ENCODE measurements at regions not wholly inside any gene's neighbourhood (a gene's known extent, or its start where the extent isn't known, plus 50 kb on each side); places are given as distances from the start of the nearest gene placed in this dataset.

- Histone ChIP-seq H3K36me3 (ENCODE audit: control insufficient read depth in 2 of 3, insufficient read depth in 3 of 3, low read length in 3 of 3) (no peaks in the 10 kb centered on the region), H3K9ac (ENCODE audit: low read length in 3 of 3) (no peak overlapping the region), H3K27ac (ENCODE audit: low read depth in 2 of 2, low read length in 2 of 2) (no peak overlapping the region), H3K4me3 (ENCODE audit: low read length in 3 of 3) (no peak overlapping the region), H3K9me3 (ENCODE audit: control insufficient read depth in 2 of 3, insufficient read depth in 1 of 3, low read length in 3 of 3) (no peaks in the 10 kb centered on the region), H3K4me1 (ENCODE audit: control insufficient read depth in 2 of 3, insufficient read depth in 2 of 3, low read depth in 1 of 3, low read length in 3 of 3) (no peaks in the 10 kb centered on the region), H3K27me3 (ENCODE audit: control insufficient read depth, insufficient read depth, low read length) (no peaks in the 10 kb centered on the region)
- TF ChIP-seq CTCF (IDR thresholded peaks at IDR 0.05; ENCODE audit: borderline replicate concordance, extremely low read depth, insufficient read depth) = no peak
- DNase-seq = peak in 2 of 5 donors; percentile 33 to 43
- FAIRE-seq = no peak
- intact Hi-C loops (cut with DNase I) = no loop called here
Observed at GRCh38 chr10:107806026-107806425, 641.5 kb upstream of the SORCS1 start.

GRCh38 chr10:107803546-107803945 lies 639.0 kb upstream of the SORCS1 start:
- DNase-seq (peak in 2 of 5 donors; percentile 58 to 73), FAIRE-seq (no peak)
- no peaks in the 10 kb centered on the region for H3K4me1 ChIP-seq (ENCODE audit: control insufficient read depth in 2 of 3, insufficient read depth in 2 of 3, low read depth in 1 of 3, low read length in 3 of 3)
- no peak overlapping the region for H3K4me3 ChIP-seq (ENCODE audit: low read length in 3 of 3)
- H3K27ac ChIP-seq (ENCODE audit: low read depth in 2 of 2, low read length in 2 of 2) = no peak overlapping the region
- intact Hi-C loops (cut with DNase I) = no loop called here
- H3K36me3 ChIP-seq (ENCODE audit: control insufficient read depth in 2 of 3, insufficient read depth in 3 of 3, low read length in 3 of 3) = no peaks in the 10 kb centered on the region
- H3K9ac ChIP-seq (ENCODE audit: low read length in 3 of 3) = no peak overlapping the region
- no peaks in the 10 kb centered on the region for H3K9me3 ChIP-seq (ENCODE audit: control insufficient read depth in 2 of 3, insufficient read depth in 1 of 3, low read length in 3 of 3)
- no peaks in the 10 kb centered on the region for H3K27me3 ChIP-seq (ENCODE audit: control insufficient read depth, insufficient read depth, low read length)
- TF ChIP-seq CTCF (IDR thresholded peaks at IDR 0.05; ENCODE audit: borderline replicate concordance, extremely low read depth, insufficient read depth) = no peak

- H3K9ac ChIP-seq (ENCODE audit: low read length in 3 of 3) = no peak overlapping the region
- DNase-seq (no peak), FAIRE-seq (no peak)
- no peaks in the 10 kb centered on the region for H3K36me3 ChIP-seq (ENCODE audit: control insufficient read depth in 2 of 3, insufficient read depth in 3 of 3, low read length in 3 of 3)
- H3K27ac ChIP-seq (ENCODE audit: low read depth in 2 of 2, low read length in 2 of 2) = no peak overlapping the region
- no peaks in the 10 kb centered on the region for H3K4me1 ChIP-seq (ENCODE audit: control insufficient read depth in 2 of 3, insufficient read depth in 2 of 3, low read depth in 1 of 3, low read length in 3 of 3)
- TF ChIP-seq CTCF (IDR thresholded peaks at IDR 0.05; ENCODE audit: borderline replicate concordance, extremely low read depth, insufficient read depth) = no peak
- H3K4me3 ChIP-seq (ENCODE audit: low read length in 3 of 3) = no peak overlapping the region
- H3K9me3 ChIP-seq (ENCODE audit: control insufficient read depth in 2 of 3, insufficient read depth in 1 of 3, low read length in 3 of 3) = no peaks in the 10 kb centered on the region
- intact Hi-C loops (cut with DNase I) = no loop called here
- no peaks in the 10 kb centered on the region for H3K27me3 ChIP-seq (ENCODE audit: control insufficient read depth, insufficient read depth, low read length)
Observed at GRCh38 chr10:107800061-107800460, 635.6 kb upstream of the SORCS1 start.

GRCh38 chr10:107790271-107790670 lies 625.8 kb upstream of the SORCS1 start:
- Histone ChIP-seq H3K27me3 (ENCODE audit: control insufficient read depth, insufficient read depth, low read length) (no peaks in the 10 kb centered on the region), H3K9me3 (ENCODE audit: control insufficient read depth in 2 of 3, insufficient read depth in 1 of 3, low read length in 3 of 3) (peaks cover 0 to 11% (median 0%) of the 10 kb centered on the region in 3 donors), H3K36me3 (ENCODE audit: control insufficient read depth in 2 of 3, insufficient read depth in 3 of 3, low read length in 3 of 3) (no peaks in the 10 kb centered on the region), H3K9ac (ENCODE audit: low read length in 3 of 3) (no peak overlapping the region), H3K4me3 (ENCODE audit: low read length in 3 of 3) (no peak overlapping the region), H3K27ac (ENCODE audit: low read depth in 2 of 2, low read length in 2 of 2) (no peak overlapping the region), H3K4me1 (ENCODE audit: control insufficient read depth in 2 of 3, insufficient read depth in 2 of 3, low read depth in 1 of 3, low read length in 3 of 3) (no peaks in the 10 kb centered on the region)
- peak; percentile 62 for FAIRE-seq
- intact Hi-C loops (cut with DNase I) = no loop called here
- DNase-seq = no peak
- no peak for TF ChIP-seq CTCF (IDR thresholded peaks at IDR 0.05; ENCODE audit: borderline replicate concordance, extremely low read depth, insufficient read depth)

Measured in kidney (tissue), 13 donors.